ENCODE measurements at regions not wholly inside any gene's neighbourhood (a gene's known extent, or its start where the extent isn't known, plus 50 kb on each side); places are given as distances from the start of the nearest gene placed in this dataset.

DNA sequence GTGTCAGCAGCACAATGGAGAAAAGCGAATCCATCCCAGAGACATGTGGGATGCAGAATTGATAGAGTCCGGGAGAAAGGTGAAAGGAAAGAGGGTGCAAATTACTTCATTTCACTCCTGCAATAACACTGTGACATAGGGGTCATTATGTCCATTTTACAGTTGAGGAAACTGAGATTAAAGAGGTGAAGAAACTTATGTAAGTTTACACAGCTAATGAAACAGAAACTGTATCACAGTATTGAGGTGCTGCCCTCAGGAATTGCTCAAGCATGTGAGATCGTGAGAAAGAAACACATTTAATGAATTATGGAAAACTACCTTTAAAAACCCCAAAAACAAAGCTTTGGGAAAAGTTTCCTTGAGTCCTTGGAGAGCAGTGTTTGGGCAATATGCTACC is 103.6 kb upstream of the PFN2 start:
- Mint-ChIP-seq H3K36me3 (ENCODE audit: insufficient read depth) (no peaks in the 10 kb centered on the region), H3K4me1 (ENCODE audit: low read depth) (no peaks in the 10 kb centered on the region), H3K4me3 (no peak overlapping the region), H3K9me3 (peaks cover 7% of the 10 kb centered on the region), H3K27me3 (ENCODE audit: low read depth) (peaks cover 9% of the 10 kb centered on the region)
- no peak for ATAC-seq
- no peak for DNase-seq

DNA sequence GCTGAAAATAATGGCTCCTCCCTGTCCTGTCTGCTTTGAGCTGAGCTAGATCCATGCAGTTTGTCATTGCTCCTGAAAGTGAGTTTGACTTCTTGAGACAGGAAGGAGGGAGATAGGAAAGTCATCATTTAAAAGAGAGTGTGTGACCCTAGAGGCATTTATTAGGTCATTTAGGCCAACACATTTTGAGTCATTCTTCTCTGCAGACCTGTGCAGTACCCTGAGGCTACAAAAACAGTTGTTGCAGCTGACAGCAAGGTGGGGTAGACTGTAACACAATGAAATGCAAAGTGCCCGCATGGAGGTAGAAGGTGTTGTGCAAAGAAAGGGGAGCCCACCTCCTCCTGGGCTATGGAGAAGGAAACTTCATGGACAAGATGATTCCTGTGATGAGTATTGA is 102.8 kb upstream of the PFN2 start:
- Mint-ChIP-seq H3K9me3 (peaks cover 7% of the 10 kb centered on the region), H3K27me3 (ENCODE audit: low read depth) (peaks cover 9% of the 10 kb centered on the region), H3K4me1 (ENCODE audit: low read depth) (no peaks in the 10 kb centered on the region), H3K4me3 (no peak overlapping the region), H3K36me3 (ENCODE audit: insufficient read depth) (no peaks in the 10 kb centered on the region)
- DNase-seq (no peak), ATAC-seq (no peak)

DNA sequence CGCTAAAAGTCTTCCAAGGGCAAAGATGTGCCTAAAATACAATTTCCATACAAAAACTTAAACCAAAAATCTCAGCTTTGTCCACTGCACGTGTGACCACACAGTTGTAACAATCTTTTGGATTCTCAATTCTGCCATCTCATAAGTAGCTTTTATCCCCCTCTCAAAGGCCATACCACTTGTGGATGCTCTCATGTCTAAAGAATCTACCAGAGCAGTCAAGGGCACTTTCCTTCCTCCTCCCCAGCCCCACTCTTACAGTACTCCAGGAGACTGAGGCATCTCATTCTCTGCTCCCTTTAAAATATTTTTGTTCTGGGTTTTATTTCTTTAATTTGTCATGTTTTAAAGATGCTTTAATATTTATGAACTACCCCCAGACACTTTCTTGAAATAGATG is 102.3 kb upstream of the PFN2 start:
- peaks cover 7% of the 10 kb centered on the region for H3K9me3 Mint-ChIP-seq
- no peaks in the 10 kb centered on the region for H3K4me1 Mint-ChIP-seq (ENCODE audit: low read depth)
- H3K36me3 Mint-ChIP-seq (ENCODE audit: insufficient read depth): no peaks in the 10 kb centered on the region
- DNase-seq (no peak), ATAC-seq (no peak)
- H3K27me3 Mint-ChIP-seq (ENCODE audit: low read depth): peaks cover 10% of the 10 kb centered on the region
- no peak overlapping the region for H3K4me3 Mint-ChIP-seq

DNA sequence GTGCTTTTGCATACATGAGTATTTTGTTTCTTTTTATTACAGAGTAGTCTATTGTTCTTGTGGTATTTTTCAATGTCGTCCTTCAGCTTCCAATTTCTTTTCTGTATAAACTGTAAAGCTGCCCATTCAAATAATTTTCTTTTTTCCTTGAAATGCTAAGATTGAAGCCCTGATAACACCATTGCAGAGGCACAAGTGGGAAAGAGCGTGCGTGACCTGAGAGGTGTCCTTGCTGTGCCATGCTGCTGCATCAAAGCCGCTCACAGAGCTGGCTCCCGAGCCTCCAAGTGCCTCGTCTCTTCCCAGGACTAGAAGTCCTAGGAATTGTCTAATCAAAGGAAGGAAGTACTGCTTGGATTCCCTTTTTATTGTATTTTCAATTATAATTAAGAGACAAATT is 101.9 kb upstream of the PFN2 start:
- Mint-ChIP-seq H3K9me3 (peaks cover 7% of the 10 kb centered on the region), H3K27me3 (ENCODE audit: low read depth) (peaks cover 15% of the 10 kb centered on the region), H3K36me3 (ENCODE audit: insufficient read depth) (no peaks in the 10 kb centered on the region), H3K4me3 (no peak overlapping the region), H3K4me1 (ENCODE audit: low read depth) (no peaks in the 10 kb centered on the region)
- ATAC-seq (no peak), DNase-seq (no peak)

DNA sequence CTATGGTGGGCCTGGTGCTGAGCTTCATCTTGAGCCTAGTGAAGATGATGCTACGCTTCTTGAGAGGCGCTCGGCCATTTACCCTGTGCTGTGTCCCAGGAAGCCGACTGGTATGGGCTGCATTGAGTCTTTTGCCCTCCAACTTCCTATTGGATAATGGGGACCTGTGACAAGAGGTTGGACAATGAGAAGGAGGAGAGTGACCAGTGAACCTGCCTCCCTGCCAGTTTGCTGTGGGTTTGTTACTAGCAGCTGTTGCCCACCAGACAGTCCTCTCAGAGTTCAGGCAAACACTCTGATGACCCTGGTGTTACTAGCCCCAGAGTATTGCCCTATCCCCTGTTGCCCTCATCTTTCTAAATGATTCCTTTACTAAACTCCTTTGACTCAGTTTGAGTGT is 99.6 kb upstream of the PFN2 start:
- peaks cover 23% of the 10 kb centered on the region for H3K27me3 Mint-ChIP-seq (ENCODE audit: low read depth)
- no peak overlapping the region for H3K4me3 Mint-ChIP-seq
- DNase-seq: no peak
- no peaks in the 10 kb centered on the region for H3K36me3 Mint-ChIP-seq (ENCODE audit: insufficient read depth)
- no peaks in the 10 kb centered on the region for H3K4me1 Mint-ChIP-seq (ENCODE audit: low read depth)
- no peak for ATAC-seq
- H3K9me3 Mint-ChIP-seq: no peaks in the 10 kb centered on the region

DNA sequence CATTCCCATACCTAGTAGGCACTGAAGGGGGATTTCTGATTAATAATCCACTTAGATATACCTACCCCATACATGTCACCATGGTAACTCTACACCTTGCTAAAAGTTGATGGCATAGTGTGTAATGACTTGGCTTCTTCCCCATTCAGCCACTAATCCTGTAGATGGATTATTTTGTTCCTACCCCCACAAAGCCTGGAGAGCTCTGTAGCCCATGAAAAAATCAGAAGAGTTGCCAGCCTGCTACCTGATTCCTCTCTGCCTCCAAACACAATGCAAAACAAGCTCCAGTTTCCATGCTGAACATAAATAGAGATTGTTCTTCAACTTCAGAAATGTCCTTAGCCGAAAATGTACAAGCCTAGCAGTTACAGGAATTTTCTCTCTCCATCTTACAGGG is 98.9 kb upstream of the PFN2 start:
- H3K4me3 Mint-ChIP-seq: no peak overlapping the region
- no peak for DNase-seq
- H3K27me3 Mint-ChIP-seq (ENCODE audit: low read depth): peaks cover 23% of the 10 kb centered on the region
- H3K36me3 Mint-ChIP-seq (ENCODE audit: insufficient read depth): no peaks in the 10 kb centered on the region
- no peaks in the 10 kb centered on the region for H3K9me3 Mint-ChIP-seq
- ATAC-seq: no peak
- no peaks in the 10 kb centered on the region for H3K4me1 Mint-ChIP-seq (ENCODE audit: low read depth)

DNA sequence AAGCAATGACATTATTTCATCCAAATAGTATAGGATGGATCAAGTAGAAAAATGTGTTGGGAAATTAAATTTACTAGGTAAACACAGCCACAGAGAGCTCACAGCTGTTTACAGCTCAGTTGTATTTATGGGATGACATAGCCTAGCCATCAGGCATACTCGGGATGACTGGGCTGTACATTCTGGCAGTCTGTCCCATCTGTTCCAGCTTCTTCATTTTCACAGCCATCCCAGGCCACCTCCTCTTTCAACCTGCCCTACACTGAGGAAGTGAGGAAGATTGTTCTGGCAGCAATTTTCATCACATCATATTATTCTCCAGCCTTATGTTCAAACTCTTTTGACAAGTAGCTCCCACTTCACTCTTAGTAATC is 98.4 kb upstream of the PFN2 start:
- Mint-ChIP-seq H3K4me1 (ENCODE audit: low read depth) (no peaks in the 10 kb centered on the region), H3K9me3 (no peaks in the 10 kb centered on the region), H3K36me3 (ENCODE audit: insufficient read depth) (no peaks in the 10 kb centered on the region), H3K27me3 (ENCODE audit: low read depth) (peaks cover 21% of the 10 kb centered on the region), H3K4me3 (no peak overlapping the region)
- ATAC-seq (no peak), DNase-seq (no peak)

DNA sequence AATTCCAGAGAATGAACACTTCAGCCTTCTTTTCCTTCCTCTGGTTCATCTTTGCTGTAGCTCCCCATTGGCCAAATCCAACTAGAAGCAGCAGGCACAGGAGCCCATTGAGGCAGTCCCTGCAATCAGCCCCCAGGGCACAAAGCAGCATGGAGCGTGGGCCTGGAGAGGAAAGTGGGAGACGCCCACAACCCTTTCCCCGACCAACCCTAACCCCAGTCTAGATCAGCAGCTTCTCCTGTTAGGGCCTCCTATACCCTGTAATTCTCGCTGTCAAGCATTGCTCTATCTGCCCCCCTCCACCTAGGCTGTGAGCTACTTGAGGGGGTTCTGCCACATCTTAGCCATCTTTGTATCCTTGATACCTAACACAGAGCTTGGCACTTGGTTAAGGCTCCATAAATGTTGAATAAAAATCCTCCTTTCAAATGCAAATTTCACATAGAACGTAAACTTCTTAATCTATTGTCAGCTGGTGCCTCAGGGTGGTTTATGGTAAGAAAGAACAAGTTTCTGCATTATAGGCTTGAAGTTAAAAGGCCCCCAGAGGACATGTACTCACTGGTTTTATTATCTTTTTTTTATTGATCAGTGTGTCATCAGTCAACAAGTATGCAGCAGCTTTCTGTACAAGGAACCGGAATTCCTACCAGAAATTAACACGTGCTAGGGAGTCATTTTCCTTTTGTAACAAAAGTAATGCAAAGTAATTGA is 97.9 kb upstream of the PFN2 start:
- no peaks in the 10 kb centered on the region for H3K9me3 Mint-ChIP-seq
- no peak overlapping the region for H3K4me3 Mint-ChIP-seq
- ATAC-seq (no peak), DNase-seq (no peak)
- H3K27me3 Mint-ChIP-seq (ENCODE audit: low read depth): peaks cover 16% of the 10 kb centered on the region
- no peaks in the 10 kb centered on the region for H3K4me1 Mint-ChIP-seq (ENCODE audit: low read depth)
- H3K36me3 Mint-ChIP-seq (ENCODE audit: insufficient read depth): no peaks in the 10 kb centered on the region

DNA sequence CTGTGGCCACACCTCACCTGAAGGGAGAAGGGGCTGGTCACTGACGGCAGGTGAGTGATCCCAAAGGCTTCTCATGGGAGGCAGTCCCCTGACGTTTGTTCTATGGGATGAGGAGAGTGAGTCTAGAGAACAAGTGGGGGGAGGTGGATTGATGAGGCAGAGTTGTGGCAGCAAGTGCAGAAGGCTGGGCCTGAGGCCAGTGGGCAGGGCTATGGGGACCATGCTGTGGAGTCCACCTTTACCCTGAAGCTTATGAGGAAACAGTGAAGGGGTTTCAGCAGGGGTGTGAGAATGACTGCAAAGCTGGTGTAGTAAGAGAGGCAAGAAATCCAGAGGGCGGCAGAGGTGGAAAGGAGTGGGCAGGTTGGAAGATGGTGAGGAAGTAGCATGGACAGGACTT is 96.9 kb upstream of the PFN2 start:
- H3K27me3 Mint-ChIP-seq (ENCODE audit: low read depth): peaks cover 15% of the 10 kb centered on the region
- no peak for ATAC-seq

DNA sequence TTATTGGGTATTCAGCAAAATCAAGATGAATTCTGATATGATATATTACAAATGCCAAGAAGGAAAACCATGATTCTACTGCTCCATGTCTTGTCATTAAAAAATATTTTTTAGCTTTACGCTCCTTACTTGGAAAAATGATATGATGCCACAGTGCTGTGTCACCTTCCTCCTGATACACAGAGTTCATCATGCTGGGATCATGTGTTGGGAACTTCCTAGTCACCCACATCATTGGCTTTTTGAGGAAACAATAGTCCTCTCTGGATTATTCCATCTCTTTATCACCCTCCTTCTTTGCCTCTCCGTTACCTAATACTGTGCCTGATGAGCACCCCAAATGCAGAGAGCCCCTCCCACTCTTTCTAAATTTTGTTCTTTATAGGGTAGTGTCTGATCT is 94.3 kb upstream of the PFN2 start:
- ATAC-seq: no peak
- Mint-ChIP-seq H3K4me3 (no peak overlapping the region), H3K36me3 (ENCODE audit: insufficient read depth) (no peaks in the 10 kb centered on the region)

More for the DNA sequence above, 96.9 kb upstream of the PFN2 start:
- Mint-ChIP-seq H3K9me3 (no peaks in the 10 kb centered on the region), H3K36me3 (ENCODE audit: insufficient read depth) (no peaks in the 10 kb centered on the region), H3K4me1 (ENCODE audit: low read depth) (no peaks in the 10 kb centered on the region), H3K4me3 (no peak overlapping the region)
- DNase-seq: no peak

DNA sequence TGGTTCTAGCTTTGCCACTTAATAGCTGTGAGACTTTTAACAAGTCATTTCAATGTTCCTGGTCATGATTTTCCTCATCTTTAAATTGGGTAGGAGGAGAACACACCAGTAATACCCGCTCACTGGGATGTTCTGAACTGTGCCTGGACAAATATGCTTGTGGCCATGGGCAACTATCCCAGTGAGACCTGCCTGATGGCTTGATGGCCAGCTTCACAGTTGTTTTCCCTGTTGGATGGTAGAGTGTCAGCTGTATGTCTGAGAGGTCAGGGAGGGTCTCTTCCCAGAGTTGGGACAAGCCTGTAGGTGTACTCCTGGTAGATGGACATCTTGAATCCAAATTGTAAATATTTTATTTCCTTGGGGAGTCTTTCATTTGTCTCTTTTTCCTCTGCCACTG is 92.5 kb upstream of the PFN2 start:
- DNase-seq: no peak
- H3K36me3 Mint-ChIP-seq (ENCODE audit: insufficient read depth): no peaks in the 10 kb centered on the region
- H3K4me1 Mint-ChIP-seq (ENCODE audit: low read depth): no peaks in the 10 kb centered on the region
- H3K4me3 Mint-ChIP-seq: no peak overlapping the region
- peaks cover 15% of the 10 kb centered on the region for H3K27me3 Mint-ChIP-seq (ENCODE audit: low read depth)
- no peaks in the 10 kb centered on the region for H3K9me3 Mint-ChIP-seq
- no peak for ATAC-seq

More for the DNA sequence above, 94.3 kb upstream of the PFN2 start:
- Mint-ChIP-seq H3K4me1 (ENCODE audit: low read depth) (no peaks in the 10 kb centered on the region), H3K9me3 (no peaks in the 10 kb centered on the region), H3K27me3 (ENCODE audit: low read depth) (peaks cover 15% of the 10 kb centered on the region)
- DNase-seq: no peak

DNA sequence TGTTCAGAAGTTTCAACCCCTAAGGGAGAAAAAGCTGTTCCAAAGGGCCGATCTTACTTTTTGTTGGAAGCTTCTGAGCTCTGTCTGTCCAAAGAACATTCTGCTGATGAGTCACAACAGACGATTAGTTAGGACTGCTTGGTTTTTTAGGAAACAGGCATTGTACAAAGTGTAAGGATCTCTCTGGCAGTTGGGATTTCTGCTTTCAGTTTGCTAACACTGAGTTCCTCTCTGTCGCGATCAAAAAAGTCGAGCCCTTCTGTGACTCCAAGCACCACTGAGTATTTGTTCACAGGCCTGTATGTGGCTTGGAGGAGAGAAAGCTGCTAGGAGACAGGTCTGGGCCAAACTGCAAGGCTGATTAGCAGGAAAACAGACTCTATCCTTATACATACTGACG is 91.8 kb upstream of the PFN2 start:
- Mint-ChIP-seq H3K4me1 (ENCODE audit: low read depth) (no peaks in the 10 kb centered on the region), H3K36me3 (ENCODE audit: insufficient read depth) (no peaks in the 10 kb centered on the region), H3K27me3 (ENCODE audit: low read depth) (peaks cover 8% of the 10 kb centered on the region), H3K9me3 (no peaks in the 10 kb centered on the region), H3K4me3 (no peak overlapping the region)
- DNase-seq: no peak
- ATAC-seq: no peak

DNA sequence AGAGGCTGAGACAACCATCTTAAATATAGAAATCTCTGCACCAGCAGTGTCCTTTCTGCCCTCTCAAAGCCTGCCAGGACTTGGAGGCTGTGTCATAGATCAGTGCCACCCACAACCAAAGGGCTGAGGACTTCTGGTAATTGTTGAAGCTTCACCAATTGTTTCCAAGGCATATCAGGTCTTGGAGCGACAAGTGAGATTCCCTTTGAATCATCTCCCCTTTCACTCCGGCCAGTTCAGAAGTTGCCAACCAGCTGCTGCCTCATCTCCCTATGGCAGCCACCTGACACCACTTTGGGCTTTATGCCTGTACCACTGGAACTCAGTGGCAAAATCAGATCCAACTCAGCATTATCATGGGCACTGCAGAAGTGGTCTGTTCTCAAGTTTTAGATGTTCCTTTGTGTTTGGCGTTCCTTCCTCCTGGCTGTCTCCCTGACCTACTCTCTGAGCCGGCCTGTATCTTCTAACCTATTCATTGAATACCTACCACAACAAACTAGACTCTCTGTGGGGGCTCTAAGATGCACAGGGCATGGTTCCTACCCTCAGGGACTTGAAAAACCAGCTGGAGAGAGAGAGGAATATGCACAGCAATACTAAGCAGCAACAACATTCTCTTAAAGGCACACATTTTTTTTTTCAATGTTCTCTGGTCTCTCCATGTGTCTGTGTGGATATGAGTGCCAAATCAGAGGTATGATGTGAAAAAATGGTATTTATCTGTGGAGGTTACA is 90.8 kb upstream of the PFN2 start:
- no peak for DNase-seq
- H3K36me3 Mint-ChIP-seq (ENCODE audit: insufficient read depth): no peaks in the 10 kb centered on the region
- no peak overlapping the region for H3K4me3 Mint-ChIP-seq
- no peaks in the 10 kb centered on the region for H3K9me3 Mint-ChIP-seq
- H3K27me3 Mint-ChIP-seq (ENCODE audit: low read depth): peaks cover 1% of the 10 kb centered on the region
- H3K4me1 Mint-ChIP-seq (ENCODE audit: low read depth): no peaks in the 10 kb centered on the region
- ATAC-seq: no peak

DNA sequence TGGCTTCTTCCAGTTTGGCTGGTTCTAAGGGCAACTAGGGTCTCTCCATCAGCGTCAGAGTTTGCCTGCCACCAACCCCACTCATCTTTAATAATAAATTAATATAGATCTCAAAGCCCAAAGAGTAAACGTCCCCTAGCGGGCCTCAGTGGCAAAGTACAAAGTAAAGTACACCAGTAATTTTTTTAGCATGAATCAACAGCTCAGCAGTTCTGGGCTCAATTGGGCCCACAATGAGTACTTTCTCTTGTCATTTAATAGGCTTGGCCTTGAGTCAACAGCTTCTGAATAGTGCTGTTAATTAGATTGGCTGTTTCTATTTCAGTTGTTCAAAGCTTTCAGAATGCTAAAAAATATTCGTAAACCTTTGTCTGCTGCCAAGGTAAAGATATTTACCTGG is 89.0 kb upstream of the PFN2 start:
- Mint-ChIP-seq H3K4me3 (no peak overlapping the region), H3K36me3 (ENCODE audit: insufficient read depth) (no peaks in the 10 kb centered on the region), H3K27me3 (ENCODE audit: low read depth) (no peaks in the 10 kb centered on the region), H3K4me1 (ENCODE audit: low read depth) (no peaks in the 10 kb centered on the region), H3K9me3 (no peaks in the 10 kb centered on the region)
- DNase-seq (no peak), ATAC-seq (no peak)

DNA sequence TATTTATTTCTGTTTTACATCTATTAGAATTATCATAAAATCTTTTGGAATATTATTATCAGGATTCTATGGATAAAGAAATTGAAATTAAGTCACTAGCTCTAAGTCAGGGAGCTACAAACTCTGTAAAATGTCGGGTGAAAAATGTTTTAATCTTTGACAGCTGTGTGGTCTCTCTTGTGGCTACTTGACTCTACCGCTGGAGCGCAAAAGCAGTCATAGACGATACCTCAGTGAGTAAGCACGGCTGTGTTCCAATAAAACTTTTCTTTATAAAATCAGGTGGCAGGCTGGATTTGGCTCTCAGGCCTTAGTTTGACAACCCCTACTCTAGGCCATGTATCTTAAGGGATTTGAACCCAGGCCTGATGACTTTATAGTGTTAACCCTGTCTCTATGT is 88.5 kb upstream of the PFN2 start:
- no peaks in the 10 kb centered on the region for H3K9me3 Mint-ChIP-seq
- no peaks in the 10 kb centered on the region for H3K36me3 Mint-ChIP-seq (ENCODE audit: insufficient read depth)
- ATAC-seq (no peak), DNase-seq (no peak)
- H3K27me3 Mint-ChIP-seq (ENCODE audit: low read depth): no peaks in the 10 kb centered on the region
- H3K4me1 Mint-ChIP-seq (ENCODE audit: low read depth): no peaks in the 10 kb centered on the region
- no peak overlapping the region for H3K4me3 Mint-ChIP-seq
